ENCODE measurements at regions not wholly inside any gene's neighbourhood (a gene's known extent, or its start where the extent isn't known, plus 50 kb on each side); places are given as distances from the start of the nearest gene placed in this dataset.

- H3K36me3 ChIP-seq (ENCODE audit: control insufficient read depth in 2 of 2, insufficient read depth in 2 of 2, low read length in 1 of 2): no peaks in the 10 kb centered on the region
- no peak overlapping the region for H3K27ac ChIP-seq (ENCODE audit: low read depth in 2 of 2, low read length in 1 of 2)
- H3K4me1 ChIP-seq (ENCODE audit: control insufficient read depth in 2 of 2, insufficient read depth in 2 of 2, low read length in 1 of 2): no peaks in the 10 kb centered on the region
- WGBS, 2 donors: 74 to 75% methylated on average over 12 of the region's 12 CpGs
- no peaks in the 10 kb centered on the region for H3K27me3 ChIP-seq (ENCODE audit: control insufficient read depth in 1 of 2, insufficient read depth in 2 of 2, low read length in 2 of 2)
- H3K9me3 ChIP-seq (ENCODE audit: control insufficient read depth in 2 of 2, insufficient read depth in 1 of 2, low read depth in 1 of 2, low read length in 1 of 2): no peaks in the 10 kb centered on the region
- H3K4me3 ChIP-seq (ENCODE audit: low read depth in 1 of 2, low read length in 2 of 2): no peak overlapping the region
Measured at GRCh38 chr18:78783564-78783960, 196.1 kb upstream of the SALL3 start.

- Histone ChIP-seq H3K36me3 (ENCODE audit: control insufficient read depth in 2 of 2, insufficient read depth in 2 of 2, low read length in 1 of 2) (no peaks in the 10 kb centered on the region), H3K4me1 (ENCODE audit: control insufficient read depth in 2 of 2, insufficient read depth in 2 of 2, low read length in 1 of 2) (no peaks in the 10 kb centered on the region), H3K4me3 (ENCODE audit: low read depth in 1 of 2, low read length in 2 of 2) (no peak overlapping the region), H3K9me3 (ENCODE audit: control insufficient read depth in 2 of 2, insufficient read depth in 1 of 2, low read depth in 1 of 2, low read length in 1 of 2) (no peaks in the 10 kb centered on the region), H3K27ac (ENCODE audit: low read depth in 2 of 2, low read length in 1 of 2) (no peak overlapping the region), H3K27me3 (ENCODE audit: control insufficient read depth in 1 of 2, insufficient read depth in 2 of 2, low read length in 2 of 2) (no peaks in the 10 kb centered on the region)
- 91 to 93% methylated on average over 5 of the region's 5 CpGs for WGBS, 2 donors
Measured at GRCh38 chr18:78784861-78785260, 194.8 kb upstream of the SALL3 start.

GRCh38 chr18:78785706-78786105 lies 193.9 kb upstream of the SALL3 start:
- Histone ChIP-seq H3K4me3 (ENCODE audit: low read depth in 1 of 2, low read length in 2 of 2) (no peak overlapping the region), H3K36me3 (ENCODE audit: control insufficient read depth in 2 of 2, insufficient read depth in 2 of 2, low read length in 1 of 2) (no peaks in the 10 kb centered on the region)
- 79 to 81% methylated on average over 5 of the region's 5 CpGs for WGBS, 2 donors

GRCh38 chr18:78786776-78787175 lies 192.8 kb upstream of the SALL3 start:
- Histone ChIP-seq H3K4me3 (ENCODE audit: low read depth in 1 of 2, low read length in 2 of 2) (no peak overlapping the region), H3K27ac (ENCODE audit: low read depth in 2 of 2, low read length in 1 of 2) (no peak overlapping the region), H3K4me1 (ENCODE audit: control insufficient read depth in 2 of 2, insufficient read depth in 2 of 2, low read length in 1 of 2) (no peaks in the 10 kb centered on the region), H3K36me3 (ENCODE audit: control insufficient read depth in 2 of 2, insufficient read depth in 2 of 2, low read length in 1 of 2) (no peaks in the 10 kb centered on the region), H3K27me3 (ENCODE audit: control insufficient read depth in 1 of 2, insufficient read depth in 2 of 2, low read length in 2 of 2) (no peaks in the 10 kb centered on the region), H3K9me3 (ENCODE audit: control insufficient read depth in 2 of 2, insufficient read depth in 1 of 2, low read depth in 1 of 2, low read length in 1 of 2) (no peaks in the 10 kb centered on the region)
- 91 to 92% methylated on average over 18 to 20 of the region's 20 CpGs for WGBS, 2 donors

More at GRCh38 chr18:78785706-78786105, 193.9 kb upstream of the SALL3 start:
- no peaks in the 10 kb centered on the region for H3K4me1 ChIP-seq (ENCODE audit: control insufficient read depth in 2 of 2, insufficient read depth in 2 of 2, low read length in 1 of 2)
- no peaks in the 10 kb centered on the region for H3K9me3 ChIP-seq (ENCODE audit: control insufficient read depth in 2 of 2, insufficient read depth in 1 of 2, low read depth in 1 of 2, low read length in 1 of 2)
- no peaks in the 10 kb centered on the region for H3K27me3 ChIP-seq (ENCODE audit: control insufficient read depth in 1 of 2, insufficient read depth in 2 of 2, low read length in 2 of 2)
- H3K27ac ChIP-seq (ENCODE audit: low read depth in 2 of 2, low read length in 1 of 2): no peak overlapping the region

- no peaks in the 10 kb centered on the region for H3K4me1 ChIP-seq (ENCODE audit: control insufficient read depth in 2 of 2, insufficient read depth in 2 of 2, low read length in 1 of 2)
- 71% methylated on average over 8 of the region's 8 CpGs for WGBS, 2 donors
- peaks cover under 1 to 2% of the 10 kb centered on the region in 2 donors for H3K9me3 ChIP-seq (ENCODE audit: control insufficient read depth in 2 of 2, insufficient read depth in 1 of 2, low read depth in 1 of 2, low read length in 1 of 2)
- H3K27me3 ChIP-seq (ENCODE audit: control insufficient read depth in 1 of 2, insufficient read depth in 2 of 2, low read length in 2 of 2): no peaks in the 10 kb centered on the region
- H3K36me3 ChIP-seq (ENCODE audit: control insufficient read depth in 2 of 2, insufficient read depth in 2 of 2, low read length in 1 of 2): no peaks in the 10 kb centered on the region
- no peak overlapping the region for H3K4me3 ChIP-seq (ENCODE audit: low read depth in 1 of 2, low read length in 2 of 2)
- H3K27ac ChIP-seq (ENCODE audit: low read depth in 2 of 2, low read length in 1 of 2): no peak overlapping the region
Measured at GRCh38 chr18:78787751-78788150, 191.9 kb upstream of the SALL3 start.

GRCh38 chr18:78788161-78788560 lies 191.5 kb upstream of the SALL3 start:
- H3K27ac ChIP-seq (ENCODE audit: low read depth in 2 of 2, low read length in 1 of 2): no peak overlapping the region
- peaks cover 4% of the 10 kb centered on the region in 2 donors for H3K9me3 ChIP-seq (ENCODE audit: control insufficient read depth in 2 of 2, insufficient read depth in 1 of 2, low read depth in 1 of 2, low read length in 1 of 2)
- no peaks in the 10 kb centered on the region for H3K27me3 ChIP-seq (ENCODE audit: control insufficient read depth in 1 of 2, insufficient read depth in 2 of 2, low read length in 2 of 2)
- 82 to 83% methylated on average over 13 to 14 of the region's 14 CpGs for WGBS, 2 donors
- no peaks in the 10 kb centered on the region for H3K36me3 ChIP-seq (ENCODE audit: control insufficient read depth in 2 of 2, insufficient read depth in 2 of 2, low read length in 1 of 2)
- H3K4me3 ChIP-seq (ENCODE audit: low read depth in 1 of 2, low read length in 2 of 2): no peak overlapping the region
- H3K4me1 ChIP-seq (ENCODE audit: control insufficient read depth in 2 of 2, insufficient read depth in 2 of 2, low read length in 1 of 2): no peaks in the 10 kb centered on the region

- Histone ChIP-seq H3K9me3 (ENCODE audit: control insufficient read depth in 2 of 2, insufficient read depth in 1 of 2, low read depth in 1 of 2, low read length in 1 of 2) (peaks cover 4% of the 10 kb centered on the region in 2 donors), H3K4me3 (ENCODE audit: low read depth in 1 of 2, low read length in 2 of 2) (no peak overlapping the region), H3K27me3 (ENCODE audit: control insufficient read depth in 1 of 2, insufficient read depth in 2 of 2, low read length in 2 of 2) (no peaks in the 10 kb centered on the region), H3K4me1 (ENCODE audit: control insufficient read depth in 2 of 2, insufficient read depth in 2 of 2, low read length in 1 of 2) (no peaks in the 10 kb centered on the region), H3K27ac (ENCODE audit: low read depth in 2 of 2, low read length in 1 of 2) (no peak overlapping the region), H3K36me3 (ENCODE audit: control insufficient read depth in 2 of 2, insufficient read depth in 2 of 2, low read length in 1 of 2) (no peaks in the 10 kb centered on the region)
- WGBS, 2 donors: 78 to 83% methylated on average over 11 of the region's 11 CpGs
Measured at GRCh38 chr18:78789850-78790249, 189.8 kb upstream of the SALL3 start.

- H3K4me1 ChIP-seq (ENCODE audit: control insufficient read depth in 2 of 2, insufficient read depth in 2 of 2, low read length in 1 of 2): no peaks in the 10 kb centered on the region
- 86 to 88% methylated on average over 6 of the region's 6 CpGs for WGBS, 2 donors
Measured at GRCh38 chr18:78790511-78790910, 189.1 kb upstream of the SALL3 start.

GRCh38 chr18:78790960-78791359 lies 188.7 kb upstream of the SALL3 start:
- peaks cover 4% of the 10 kb centered on the region in 2 donors for H3K9me3 ChIP-seq (ENCODE audit: control insufficient read depth in 2 of 2, insufficient read depth in 1 of 2, low read depth in 1 of 2, low read length in 1 of 2)
- no peaks in the 10 kb centered on the region for H3K27me3 ChIP-seq (ENCODE audit: control insufficient read depth in 1 of 2, insufficient read depth in 2 of 2, low read length in 2 of 2)
- H3K36me3 ChIP-seq (ENCODE audit: control insufficient read depth in 2 of 2, insufficient read depth in 2 of 2, low read length in 1 of 2): no peaks in the 10 kb centered on the region
- 83 to 88% methylated on average over 11 of the region's 11 CpGs for WGBS, 2 donors
- no peaks in the 10 kb centered on the region for H3K4me1 ChIP-seq (ENCODE audit: control insufficient read depth in 2 of 2, insufficient read depth in 2 of 2, low read length in 1 of 2)
- no peak overlapping the region for H3K4me3 ChIP-seq (ENCODE audit: low read depth in 1 of 2, low read length in 2 of 2)
- H3K27ac ChIP-seq (ENCODE audit: low read depth in 2 of 2, low read length in 1 of 2): no peak overlapping the region

More at GRCh38 chr18:78790511-78790910, 189.1 kb upstream of the SALL3 start:
- Histone ChIP-seq H3K27ac (ENCODE audit: low read depth in 2 of 2, low read length in 1 of 2) (no peak overlapping the region), H3K36me3 (ENCODE audit: control insufficient read depth in 2 of 2, insufficient read depth in 2 of 2, low read length in 1 of 2) (no peaks in the 10 kb centered on the region), H3K9me3 (ENCODE audit: control insufficient read depth in 2 of 2, insufficient read depth in 1 of 2, low read depth in 1 of 2, low read length in 1 of 2) (peaks cover 4% of the 10 kb centered on the region in 2 donors), H3K27me3 (ENCODE audit: control insufficient read depth in 1 of 2, insufficient read depth in 2 of 2, low read length in 2 of 2) (no peaks in the 10 kb centered on the region), H3K4me3 (ENCODE audit: low read depth in 1 of 2, low read length in 2 of 2) (no peak overlapping the region)

GRCh38 chr18:78792094-78792493 lies 187.5 kb upstream of the SALL3 start:
- Histone ChIP-seq H3K4me3 (ENCODE audit: low read depth in 1 of 2, low read length in 2 of 2) (no peak overlapping the region), H3K36me3 (ENCODE audit: control insufficient read depth in 2 of 2, insufficient read depth in 2 of 2, low read length in 1 of 2) (no peaks in the 10 kb centered on the region), H3K9me3 (ENCODE audit: control insufficient read depth in 2 of 2, insufficient read depth in 1 of 2, low read depth in 1 of 2, low read length in 1 of 2) (peaks cover 4 to 8% of the 10 kb centered on the region in 2 donors), H3K4me1 (ENCODE audit: control insufficient read depth in 2 of 2, insufficient read depth in 2 of 2, low read length in 1 of 2) (no peaks in the 10 kb centered on the region), H3K27me3 (ENCODE audit: control insufficient read depth in 1 of 2, insufficient read depth in 2 of 2, low read length in 2 of 2) (no peaks in the 10 kb centered on the region), H3K27ac (ENCODE audit: low read depth in 2 of 2, low read length in 1 of 2) (no peak overlapping the region)
- WGBS, 2 donors: 85 to 87% methylated on average over 9 of the region's 9 CpGs
